CD4-positive, alpha-beta T cell treated with Interleukin-17A for 4 hours (primary cell): ENCODE measurements at regions not wholly inside any gene's neighbourhood (a gene's known extent, or its start where the extent isn't known, plus 50 kb on each side); places are given as distances from the start of the nearest gene placed in this dataset.

Source experiments
- DNase-seq: peaks from one replicate; pipeline ENCODE4 v3.0.0-alpha.2; 2020; ENCODE audit warnings: mixed read lengths

DNA sequence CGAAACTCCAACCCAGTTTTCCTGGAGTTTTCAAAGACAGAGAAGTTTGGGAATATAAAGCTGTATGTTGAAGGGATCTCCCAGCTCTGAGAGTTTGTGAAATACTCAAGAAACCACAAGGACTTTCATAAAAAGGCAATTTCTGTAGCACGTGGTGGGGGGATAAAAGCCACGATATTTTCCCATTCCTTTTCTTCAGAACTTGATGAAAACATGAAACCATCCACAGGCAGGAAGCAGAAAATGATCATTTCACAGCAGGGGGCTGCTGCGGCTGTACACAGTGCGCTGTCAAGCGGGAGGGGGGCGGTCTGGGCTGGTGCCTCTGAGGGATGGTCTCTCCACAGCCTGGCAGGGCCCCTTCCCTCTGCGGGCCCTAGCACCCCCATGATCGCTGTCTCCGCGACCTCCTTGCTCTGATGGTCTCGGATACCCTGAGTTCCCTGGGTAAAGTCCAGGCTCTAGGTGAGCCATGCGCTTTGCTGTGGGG is 423.2 kb downstream of the MN1 start:
- DNase-seq: no peak

- no peak for DNase-seq
Observed at GRCh38 chr22:27378995-27379394, 422.6 kb downstream of the MN1 start.

DNA sequence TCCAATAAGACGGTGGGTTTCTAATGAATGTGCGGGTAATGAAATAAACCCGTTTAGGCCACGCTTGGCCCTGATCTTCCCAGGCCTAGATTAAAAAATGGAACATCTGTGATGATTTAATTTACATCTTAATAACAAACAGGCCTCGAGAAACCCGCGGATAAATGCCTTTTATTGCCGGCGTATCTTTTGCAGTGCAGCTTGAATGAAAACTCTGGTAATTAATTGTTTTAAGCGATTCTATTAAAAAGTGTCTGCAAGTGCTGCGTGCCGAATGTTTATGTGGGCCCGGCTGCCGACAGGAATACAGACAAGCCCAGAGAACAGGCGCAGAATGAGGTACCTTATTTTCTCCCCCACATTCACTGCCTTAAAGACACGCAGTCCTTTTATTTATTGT is 420.7 kb downstream of the MN1 start:
- no peak for DNase-seq

GRCh38 chr22:27381552-27381951 is 420.0 kb downstream of the MN1 start:
- no peak for DNase-seq

DNA sequence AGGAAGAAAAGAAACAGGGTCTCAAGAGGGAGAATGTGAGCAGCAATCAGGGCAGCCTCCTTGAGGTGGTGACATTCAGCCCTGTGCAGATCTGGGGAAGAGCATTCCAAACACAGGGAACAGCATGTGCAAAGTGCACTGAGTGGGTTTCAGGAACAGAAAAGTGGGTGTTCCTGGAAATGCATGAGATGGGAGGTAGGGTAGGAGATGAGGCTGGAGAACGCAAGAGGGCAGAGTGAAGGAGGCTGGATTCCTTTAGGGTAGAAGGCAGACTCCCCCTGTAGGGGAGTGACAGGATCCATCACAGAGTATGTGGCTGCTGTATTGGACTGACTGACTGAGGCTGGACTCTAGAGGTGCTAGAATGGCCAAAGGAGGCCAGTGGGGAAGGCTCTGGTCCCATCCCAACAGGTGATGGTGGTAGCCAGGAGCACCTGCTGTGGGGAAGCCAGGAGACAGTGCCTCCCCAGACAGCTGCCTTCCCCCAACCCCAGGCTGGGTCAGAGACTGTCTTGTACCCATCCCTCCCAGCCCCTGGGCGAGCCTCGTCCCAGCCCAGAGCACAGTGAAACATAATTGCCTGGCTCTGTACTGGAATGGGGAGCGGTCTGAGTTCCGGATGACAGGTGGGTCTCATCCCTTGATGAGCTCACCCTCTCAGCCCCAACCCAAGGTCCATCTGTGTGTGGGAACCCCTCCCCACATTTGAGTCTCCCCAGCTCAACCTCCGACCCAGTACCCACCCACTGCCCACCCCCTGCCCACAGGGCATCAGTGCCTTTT is 419.4 kb downstream of the MN1 start:
- no peak for DNase-seq

GRCh38 chr22:27382947-27383346 is 418.6 kb downstream of the MN1 start:
- no peak for DNase-seq

DNA sequence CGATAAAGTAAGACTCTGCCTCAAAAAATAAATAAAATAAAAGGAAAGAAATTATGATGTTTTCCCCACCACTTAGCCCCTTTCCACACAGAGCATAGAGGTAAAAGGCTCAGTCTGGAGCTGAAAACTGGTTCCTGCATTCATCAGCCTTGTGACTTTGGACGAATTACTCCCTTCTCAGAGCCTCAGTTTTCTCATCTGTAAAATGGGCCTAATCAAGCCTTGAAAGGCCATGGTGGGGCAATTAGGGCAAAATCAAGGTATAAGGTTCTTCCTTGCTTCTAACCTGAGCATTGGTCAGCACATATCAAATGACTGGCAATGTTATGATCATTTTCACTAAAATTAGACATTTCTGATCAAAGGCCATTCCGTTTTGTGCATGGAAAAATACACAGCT is 417.7 kb downstream of the MN1 start:
- DNase-seq: no peak

GRCh38 chr22:27385261-27385998 is 416.1 kb downstream of the MN1 start:
- DNase-seq: no peak

DNA sequence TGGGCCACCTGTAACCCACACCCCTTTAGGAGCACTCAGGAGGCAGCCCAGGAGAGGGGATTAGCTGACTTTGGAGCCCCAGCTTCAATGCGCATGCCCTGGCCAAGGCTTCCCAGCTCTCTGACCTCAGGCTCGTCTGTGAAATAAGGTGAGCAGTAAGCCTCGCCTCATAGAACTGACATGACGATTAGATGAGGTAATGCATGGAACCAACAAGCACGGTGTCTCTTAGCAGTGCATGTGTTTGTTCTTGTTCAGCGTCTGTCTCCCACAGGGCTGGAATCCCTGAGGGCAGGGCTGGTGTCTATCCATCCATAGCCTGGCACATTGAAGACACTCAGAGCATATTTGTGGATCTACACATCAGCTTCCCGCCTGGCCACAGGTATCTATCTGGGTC is 415.4 kb downstream of the MN1 start:
- DNase-seq: no peak

DNA sequence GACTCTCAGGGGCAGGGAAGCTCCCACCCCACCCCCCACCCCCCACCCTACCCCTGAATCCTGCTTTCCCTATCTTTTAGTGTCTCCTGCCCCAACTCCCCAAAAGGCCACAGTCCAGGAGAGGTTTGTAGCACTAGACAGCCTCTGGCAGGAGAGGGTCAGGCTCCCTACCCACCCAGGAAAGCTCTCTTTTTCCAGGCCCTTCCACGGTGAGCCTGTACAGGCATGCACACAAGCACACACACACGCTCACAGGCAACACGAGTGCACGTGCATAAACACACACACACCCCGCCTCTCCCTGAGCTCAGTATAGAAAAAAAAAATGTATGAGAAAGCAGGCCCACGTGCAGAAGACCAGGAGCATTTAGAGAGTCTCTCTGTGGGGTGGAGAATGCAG is 414.0 kb downstream of the MN1 start:
- no peak for DNase-seq

GRCh38 chr22:27388090-27388600 is 413.4 kb downstream of the MN1 start:
- DNase-seq: no peak

- DNase-seq: no peak
Observed at GRCh38 chr22:27389727-27390075, 411.9 kb downstream of the MN1 start.

DNA sequence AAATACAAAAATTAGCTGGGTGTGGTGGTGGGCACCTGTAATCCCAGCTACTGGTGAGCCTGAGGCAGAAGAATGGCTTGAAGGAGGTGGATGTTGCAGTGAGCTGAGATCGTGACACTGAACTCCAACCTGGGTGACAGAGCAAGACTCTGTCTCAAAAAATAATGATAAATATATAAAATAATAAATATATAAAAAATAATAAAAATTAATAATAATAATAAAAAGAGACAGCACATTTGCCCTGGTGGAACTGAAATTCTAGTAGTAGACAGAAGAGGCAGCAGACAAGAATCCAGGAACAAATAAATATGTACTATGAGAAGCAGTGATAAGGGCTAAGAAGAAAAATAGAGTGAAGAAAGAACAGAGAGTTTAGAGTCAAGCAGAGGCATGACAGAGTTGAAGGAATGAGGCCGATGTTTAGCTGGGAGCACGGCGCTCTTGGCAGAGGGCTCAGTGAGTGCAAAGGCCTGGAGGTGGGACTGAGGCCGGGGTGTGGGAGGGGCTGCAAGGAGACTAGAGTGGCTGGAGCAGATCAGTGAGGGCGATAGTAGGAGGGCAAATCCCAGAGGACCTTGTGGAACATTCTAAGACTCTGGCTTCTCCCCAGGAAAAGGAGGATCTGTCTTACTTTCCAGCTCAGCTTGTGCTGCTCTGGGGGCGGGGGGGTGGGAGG is 410.3 kb downstream of the MN1 start:
- no peak for DNase-seq

DNA sequence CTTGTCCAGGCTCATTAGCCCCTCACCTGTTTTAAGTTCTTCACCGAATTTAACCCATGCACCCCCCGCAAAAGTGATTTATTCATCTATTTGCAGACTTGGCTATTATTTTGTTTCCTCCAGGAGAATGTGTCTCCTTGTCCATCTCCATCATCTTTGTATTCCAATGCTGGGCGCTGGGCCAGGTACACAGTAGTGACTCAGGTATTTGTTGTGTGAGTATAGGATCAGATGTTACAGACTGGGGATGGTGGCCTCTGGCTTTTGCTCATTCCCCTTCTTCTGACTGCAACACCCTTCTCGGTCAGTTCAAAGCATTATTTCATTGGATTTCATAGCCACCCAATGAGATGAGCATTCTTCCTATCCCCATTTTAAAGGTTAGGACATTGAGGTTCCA is 408.2 kb downstream of the MN1 start:
- no peak for DNase-seq

GRCh38 chr22:27394806-27395404 is 406.7 kb downstream of the MN1 start:
- no peak for DNase-seq

- DNase-seq: no peak
Observed at GRCh38 chr22:27397036-27397953, 404.3 kb downstream of the MN1 start.

- DNase-seq: no peak
Observed at GRCh38 chr22:27397954-27398342, 403.6 kb downstream of the MN1 start.

GRCh38 chr22:27399161-27399560 is 402.4 kb downstream of the MN1 start:
- DNase-seq: no peak

GRCh38 chr22:27400811-27401210 is 400.7 kb downstream of the MN1 start:
- DNase-seq: no peak

DNA sequence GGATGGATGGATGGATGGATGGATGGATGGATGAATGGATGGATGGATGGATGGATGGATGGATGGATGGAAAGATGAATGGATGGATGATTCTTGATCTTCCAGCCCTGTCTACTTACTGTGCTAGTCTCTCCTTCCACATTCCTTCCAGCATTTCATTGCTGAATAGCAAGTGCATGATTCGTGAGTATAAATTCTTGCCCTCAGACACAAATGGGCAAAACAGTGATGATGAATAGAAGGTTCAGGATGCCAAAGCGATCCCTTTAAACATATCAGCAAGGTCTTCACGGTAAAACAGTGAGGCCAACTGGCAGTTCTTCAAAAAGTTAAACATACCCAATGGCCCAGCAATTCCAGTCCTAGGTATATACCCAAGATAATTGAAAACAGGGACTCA is 400.2 kb downstream of the MN1 start:
- DNase-seq: no peak

GRCh38 chr22:27404441-27404840 is 397.1 kb downstream of the MN1 start:
- DNase-seq: no peak
